ENCODE measurements at regions not wholly inside any gene's neighbourhood (a gene's known extent, or its start where the extent isn't known, plus 50 kb on each side); places are given as distances from the start of the nearest gene placed in this dataset.

DNA sequence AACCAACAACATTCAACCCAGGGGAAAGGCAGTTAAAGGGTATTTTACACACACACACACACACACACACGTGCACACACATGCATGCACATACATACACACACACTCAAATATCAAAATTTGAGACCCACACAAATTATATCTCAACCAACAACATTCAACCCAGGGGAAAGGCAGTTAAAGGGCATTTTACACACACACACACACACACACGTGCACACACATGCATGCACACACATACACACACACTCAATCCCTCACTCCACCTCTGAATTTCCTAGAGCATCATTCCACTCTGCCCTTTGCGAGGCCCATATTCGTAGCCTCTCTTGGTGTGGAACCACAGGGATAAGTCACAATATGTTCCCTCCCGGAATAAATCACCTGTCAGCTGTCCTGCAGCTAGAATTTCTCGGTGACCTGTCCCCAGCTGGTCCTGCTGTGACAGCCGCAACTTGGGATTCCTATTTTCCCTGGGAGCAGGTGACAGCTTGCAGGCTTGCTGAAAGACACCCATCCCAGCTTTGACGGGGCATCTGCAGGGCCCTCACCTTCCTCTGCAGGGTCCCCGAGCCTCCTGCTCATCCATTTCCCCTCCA is 122.7 kb downstream of the PSMG1 start:
- DNase-seq (ENCODE audit: low read depth) = no peak
- no peak overlapping the region for H3K4me3 ChIP-seq (ENCODE audit: low read depth, low read length)
- TF ChIP-seq, protein P1, sequence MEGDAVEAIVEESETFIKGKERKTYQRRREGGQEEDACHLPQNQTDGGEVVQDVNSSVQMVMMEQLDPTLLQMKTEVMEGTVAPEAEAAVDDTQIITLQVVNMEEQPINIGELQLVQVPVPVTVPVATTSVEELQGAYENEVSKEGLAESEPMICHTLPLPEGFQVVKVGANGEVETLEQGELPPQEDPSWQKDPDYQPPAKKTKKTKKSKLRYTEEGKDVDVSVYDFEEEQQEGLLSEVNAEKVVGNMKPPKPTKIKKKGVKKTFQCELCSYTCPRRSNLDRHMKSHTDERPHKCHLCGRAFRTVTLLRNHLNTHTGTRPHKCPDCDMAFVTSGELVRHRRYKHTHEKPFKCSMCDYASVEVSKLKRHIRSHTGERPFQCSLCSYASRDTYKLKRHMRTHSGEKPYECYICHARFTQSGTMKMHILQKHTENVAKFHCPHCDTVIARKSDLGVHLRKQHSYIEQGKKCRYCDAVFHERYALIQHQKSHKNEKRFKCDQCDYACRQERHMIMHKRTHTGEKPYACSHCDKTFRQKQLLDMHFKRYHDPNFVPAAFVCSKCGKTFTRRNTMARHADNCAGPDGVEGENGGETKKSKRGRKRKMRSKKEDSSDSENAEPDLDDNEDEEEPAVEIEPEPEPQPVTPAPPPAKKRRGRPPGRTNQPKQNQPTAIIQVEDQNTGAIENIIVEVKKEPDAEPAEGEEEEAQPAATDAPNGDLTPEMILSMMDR (IDR thresholded peaks at IDR 0.05; ENCODE audit: insufficient read depth, low read depth, low read length, missing control alignments) = no peak

DNA sequence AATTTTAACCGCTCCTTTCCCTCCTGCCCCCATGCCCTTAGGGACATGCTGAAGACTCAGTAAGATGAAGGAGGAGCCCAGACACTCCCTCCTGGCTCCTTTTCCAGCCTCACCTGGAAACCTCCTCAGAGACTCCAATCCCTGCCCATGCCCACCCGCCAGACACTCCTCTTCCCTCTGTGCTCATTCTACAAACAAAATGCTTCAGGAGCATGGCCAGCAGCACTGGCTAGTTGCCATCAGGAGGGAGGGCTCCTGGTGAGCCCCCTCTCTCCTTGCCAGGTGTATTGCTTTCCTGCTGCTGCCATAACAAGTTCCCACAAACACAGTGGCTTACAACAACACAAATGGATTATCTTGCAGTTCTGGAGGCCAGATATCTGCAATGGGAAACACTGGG is 126.1 kb downstream of the PSMG1 start:
- no peak for DNase-seq (ENCODE audit: low read depth)
- H3K4me3 ChIP-seq (ENCODE audit: low read depth, low read length) = no peak overlapping the region
- TF ChIP-seq, protein P1 (IDR thresholded peaks at IDR 0.05; ENCODE audit: insufficient read depth, low read depth, low read length, missing control alignments) = no peak

DNA sequence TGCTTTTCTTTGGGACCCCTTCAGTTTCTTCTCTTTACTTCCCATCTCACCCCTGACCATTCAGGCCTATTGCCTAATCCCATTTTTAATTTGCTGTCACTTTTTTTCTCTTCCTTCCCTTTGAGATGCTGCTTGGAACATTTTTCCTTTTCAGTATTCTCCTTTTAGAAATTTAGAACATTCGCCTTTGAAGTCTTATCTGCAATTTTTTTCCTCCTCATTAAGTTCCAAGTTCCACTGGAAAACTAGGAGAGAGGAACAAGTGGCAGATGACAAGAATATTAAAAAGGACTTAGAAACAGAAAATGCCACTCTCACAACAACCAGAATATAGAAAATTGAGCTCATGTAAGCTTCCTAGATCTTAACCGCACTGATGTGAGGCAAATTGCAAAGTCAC is 126.6 kb downstream of the PSMG1 start:
- TF ChIP-seq, protein P1 (IDR thresholded peaks at IDR 0.05; ENCODE audit: insufficient read depth, low read depth, low read length, missing control alignments) = no peak
- no peak overlapping the region for H3K4me3 ChIP-seq (ENCODE audit: low read depth, low read length)
- no peak for DNase-seq (ENCODE audit: low read depth)

DNA sequence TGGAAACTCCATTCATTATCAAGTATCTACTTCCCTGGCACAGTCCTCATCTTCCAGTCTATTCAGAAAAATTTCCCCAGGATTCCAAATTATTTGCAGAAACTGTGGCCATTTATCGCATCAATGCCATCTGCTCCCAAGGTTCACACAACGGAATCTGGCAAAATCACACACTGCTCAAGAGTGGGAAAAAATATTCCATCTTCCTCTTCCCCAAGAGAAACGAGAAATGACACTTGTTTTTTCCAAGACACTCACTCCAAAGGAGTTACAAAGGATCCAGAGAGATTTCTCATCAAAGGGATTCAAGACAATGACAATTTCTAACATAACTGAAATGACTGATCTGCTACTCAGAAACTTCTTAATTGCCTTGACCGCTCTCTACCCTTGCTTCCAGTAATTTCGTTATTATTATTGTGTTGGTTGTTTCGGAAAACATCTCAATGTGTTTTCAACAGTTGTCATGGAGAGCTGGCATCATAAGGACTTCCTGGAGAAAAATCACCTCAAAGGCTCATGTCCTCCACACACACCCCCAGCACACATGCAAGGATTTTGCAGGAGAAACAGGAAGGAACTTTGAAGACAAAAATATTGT is 128.0 kb downstream of the PSMG1 start:
- TF ChIP-seq, protein P1 (IDR thresholded peaks at IDR 0.05; ENCODE audit: insufficient read depth, low read depth, low read length, missing control alignments) = no peak
- no peak for DNase-seq (ENCODE audit: low read depth)
- no peak overlapping the region for H3K4me3 ChIP-seq (ENCODE audit: low read depth, low read length)

DNA sequence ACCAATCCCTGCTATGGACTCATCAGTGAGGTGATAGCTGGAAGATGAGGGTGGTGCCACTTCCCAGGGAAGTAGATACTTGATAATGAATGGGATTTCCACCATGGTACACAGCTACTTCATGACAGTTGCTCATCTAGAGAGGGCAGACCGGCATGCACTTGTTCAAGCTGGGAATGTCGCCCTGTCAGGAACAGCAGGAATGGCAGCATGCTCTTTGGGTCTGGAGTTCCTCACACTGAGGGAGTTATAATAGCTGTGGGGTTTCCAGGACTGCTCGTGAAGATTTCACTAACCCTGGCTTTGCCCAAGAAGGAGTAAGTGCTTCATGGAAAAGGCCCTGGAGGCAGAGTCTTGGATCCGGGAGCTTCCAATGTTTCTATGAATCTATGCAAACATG is 129.2 kb downstream of the PSMG1 start:
- no peak overlapping the region for H3K4me3 ChIP-seq (ENCODE audit: low read depth, low read length)
- no peak for DNase-seq (ENCODE audit: low read depth)
- TF ChIP-seq, protein P1 (IDR thresholded peaks at IDR 0.05; ENCODE audit: insufficient read depth, low read depth, low read length, missing control alignments) = no peak

DNA sequence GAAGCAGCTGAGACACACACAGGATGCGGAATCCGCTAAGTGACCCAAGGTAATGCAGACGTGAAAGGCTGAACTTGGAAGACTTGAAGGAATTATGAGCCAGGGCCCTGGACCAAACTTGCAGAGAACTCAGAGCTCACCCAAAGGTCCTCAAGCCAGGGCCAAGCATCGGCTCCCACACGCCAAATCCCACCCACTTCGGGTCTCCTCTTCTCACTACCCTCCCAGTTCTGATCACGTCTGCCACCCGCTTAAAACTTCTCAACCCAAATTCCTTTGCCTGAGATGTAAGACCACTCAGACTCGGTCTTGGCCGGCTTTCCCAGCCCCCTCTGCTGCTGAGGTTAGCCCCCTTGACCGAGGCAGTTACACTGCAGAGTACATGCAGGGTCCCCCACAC is 130.1 kb downstream of the PSMG1 start:
- TF ChIP-seq, protein P1 (IDR thresholded peaks at IDR 0.05; ENCODE audit: insufficient read depth, low read depth, low read length, missing control alignments) = no peak
- H3K4me3 ChIP-seq (ENCODE audit: low read depth, low read length) = no peak overlapping the region
- no peak for DNase-seq (ENCODE audit: low read depth)

DNA sequence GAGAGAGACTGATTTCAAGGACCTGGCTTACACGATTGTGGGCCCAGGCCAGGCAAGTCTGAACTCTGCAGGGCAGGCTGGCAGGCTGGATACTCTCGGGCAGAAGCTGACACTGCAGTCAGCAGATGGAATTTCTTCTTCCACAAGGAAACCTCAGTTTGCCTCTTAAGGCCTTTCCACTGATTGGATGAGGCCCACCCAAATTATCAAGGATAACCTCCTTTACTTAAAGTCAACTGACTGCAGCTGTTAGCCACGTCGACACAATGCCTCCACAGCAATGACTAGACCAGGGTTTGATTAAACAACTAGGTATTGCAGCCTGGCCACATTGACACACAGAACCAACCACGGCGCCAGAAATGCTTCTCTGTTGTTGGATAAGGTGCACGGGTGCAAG is 130.5 kb downstream of the PSMG1 start:
- H3K4me3 ChIP-seq (ENCODE audit: low read depth, low read length) = no peak overlapping the region
- TF ChIP-seq, protein P1 (IDR thresholded peaks at IDR 0.05; ENCODE audit: insufficient read depth, low read depth, low read length, missing control alignments) = no peak
- DNase-seq (ENCODE audit: low read depth) = no peak

Data from GM12865 (cell line).